ENCODE measurements at regions not wholly inside any gene's neighbourhood (a gene's known extent, or its start where the extent isn't known, plus 50 kb on each side); places are given as distances from the start of the nearest gene placed in this dataset.

DNA sequence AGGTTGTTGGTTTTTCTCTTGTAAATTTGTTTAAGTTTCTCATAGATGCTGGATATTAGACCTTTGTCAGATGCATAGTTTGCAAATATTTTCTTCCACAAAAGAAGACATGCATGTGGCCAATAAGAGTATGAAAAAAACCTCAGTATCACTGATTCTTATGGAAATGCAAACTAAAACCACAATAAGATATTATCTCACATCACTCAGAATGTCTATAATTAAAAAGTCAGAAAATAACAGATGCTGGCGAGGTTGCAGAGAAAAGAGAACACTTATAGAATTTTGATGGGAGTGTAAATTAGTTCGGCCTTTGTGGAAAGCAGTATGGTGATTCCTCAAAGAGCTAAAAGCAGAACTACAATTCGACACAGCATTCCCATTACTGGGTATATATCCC lies 1355.6 kb downstream of the FAM133A start:
- intact Hi-C loops (cut with DNase I) = no loop called here
- H3K36me3 ChIP-seq = no peaks in the 10 kb centered on the region
- H3K4me1 ChIP-seq = no peaks in the 10 kb centered on the region
- 50% methylated on average over 3 of the region's 3 CpGs for WGBS
- TF ChIP-seq EP300 (IDR thresholded peaks at IDR 0.05) = no peak
- no peak for TF ChIP-seq POLR2AphosphoS5 (IDR thresholded peaks at IDR 0.05)
- TF ChIP-seq POLR2A (IDR thresholded peaks at IDR 0.05; ENCODE audit: low read depth) = no peak
- TF ChIP-seq, protein P1, sequence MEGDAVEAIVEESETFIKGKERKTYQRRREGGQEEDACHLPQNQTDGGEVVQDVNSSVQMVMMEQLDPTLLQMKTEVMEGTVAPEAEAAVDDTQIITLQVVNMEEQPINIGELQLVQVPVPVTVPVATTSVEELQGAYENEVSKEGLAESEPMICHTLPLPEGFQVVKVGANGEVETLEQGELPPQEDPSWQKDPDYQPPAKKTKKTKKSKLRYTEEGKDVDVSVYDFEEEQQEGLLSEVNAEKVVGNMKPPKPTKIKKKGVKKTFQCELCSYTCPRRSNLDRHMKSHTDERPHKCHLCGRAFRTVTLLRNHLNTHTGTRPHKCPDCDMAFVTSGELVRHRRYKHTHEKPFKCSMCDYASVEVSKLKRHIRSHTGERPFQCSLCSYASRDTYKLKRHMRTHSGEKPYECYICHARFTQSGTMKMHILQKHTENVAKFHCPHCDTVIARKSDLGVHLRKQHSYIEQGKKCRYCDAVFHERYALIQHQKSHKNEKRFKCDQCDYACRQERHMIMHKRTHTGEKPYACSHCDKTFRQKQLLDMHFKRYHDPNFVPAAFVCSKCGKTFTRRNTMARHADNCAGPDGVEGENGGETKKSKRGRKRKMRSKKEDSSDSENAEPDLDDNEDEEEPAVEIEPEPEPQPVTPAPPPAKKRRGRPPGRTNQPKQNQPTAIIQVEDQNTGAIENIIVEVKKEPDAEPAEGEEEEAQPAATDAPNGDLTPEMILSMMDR (IDR thresholded peaks at IDR 0.05) = no peak
- H3K27ac ChIP-seq (replicated peaks in 1 of 4) = no peak overlapping the region
- H3K27me3 ChIP-seq = no peaks in the 10 kb centered on the region
- no peak overlapping the region for H3K4me3 ChIP-seq
- DNase-seq (ENCODE audit: extremely low spot score) = no peak
- no peaks in the 10 kb centered on the region for H3K9me3 ChIP-seq

DNA sequence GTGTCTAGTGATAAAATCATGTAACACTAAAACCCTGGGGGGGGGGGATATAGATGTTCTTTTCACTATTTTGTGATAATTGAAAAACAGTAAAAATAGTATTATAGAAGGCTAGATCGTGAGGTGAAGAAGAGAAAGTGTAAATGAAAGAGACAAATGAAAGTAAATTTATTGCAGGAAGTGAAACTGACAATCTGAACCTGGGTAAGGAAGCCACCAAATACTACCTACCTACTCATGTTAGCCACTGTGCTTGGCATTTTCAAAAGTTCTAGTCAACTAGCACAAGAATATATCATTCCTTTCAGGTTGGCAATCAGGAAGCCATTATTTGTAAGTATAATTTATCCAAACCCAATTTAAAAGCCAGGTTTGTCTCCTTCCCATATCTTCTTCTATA lies 1366.1 kb downstream of the FAM133A start:
- 39% methylated on average over 1 of the region's 1 CpG for WGBS
- DNase-seq (ENCODE audit: extremely low spot score) = no peak
- H3K27me3 ChIP-seq = peaks cover 0 to 5% (median 0%) of the 10 kb centered on the region in 4 donors
- H3K9me3 ChIP-seq = no peaks in the 10 kb centered on the region
- intact Hi-C loops (cut with DNase I) = no loop called here
- TF ChIP-seq, protein P1 (IDR thresholded peaks at IDR 0.05) = no peak
- no peak for TF ChIP-seq EP300 (IDR thresholded peaks at IDR 0.05)
- H3K27ac ChIP-seq (replicated peaks in 1 of 4) = no peak overlapping the region
- no peak overlapping the region for H3K4me3 ChIP-seq
- no peaks in the 10 kb centered on the region for H3K4me1 ChIP-seq
- H3K36me3 ChIP-seq = no peaks in the 10 kb centered on the region

DNA sequence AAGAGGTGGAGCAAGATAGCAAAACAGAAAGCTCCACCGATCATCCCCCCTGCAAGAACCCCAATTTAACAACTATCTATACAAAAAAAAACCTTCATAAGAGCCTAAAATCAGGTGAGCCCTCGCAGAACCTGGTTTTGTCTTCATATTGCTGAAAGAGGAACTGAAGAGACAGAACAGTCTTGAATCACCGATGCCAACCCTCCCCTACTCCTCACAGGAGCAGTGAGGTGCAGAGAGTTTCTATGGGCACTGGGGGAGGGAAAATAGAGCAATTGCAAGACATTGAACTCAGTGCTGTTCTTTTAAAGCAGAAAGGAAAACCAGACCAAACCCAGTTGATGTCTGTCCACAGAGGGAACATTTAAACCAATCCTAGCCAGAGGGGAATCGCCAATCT lies 1370.3 kb downstream of the FAM133A start:
- intact Hi-C loops (cut with DNase I) = no loop called here
- H3K9me3 ChIP-seq = no peaks in the 10 kb centered on the region
- TF ChIP-seq POLR2A (IDR thresholded peaks at IDR 0.05; ENCODE audit: low read depth) = no peak
- 81% methylated on average over 4 of the region's 4 CpGs for WGBS
- H3K36me3 ChIP-seq = no peaks in the 10 kb centered on the region
- DNase-seq (ENCODE audit: extremely low spot score) = no peak
- no peaks in the 10 kb centered on the region for H3K27me3 ChIP-seq
- H3K4me1 ChIP-seq = no peaks in the 10 kb centered on the region
- H3K4me3 ChIP-seq = no peak overlapping the region
- no peak overlapping the region for H3K27ac ChIP-seq (replicated peaks in 1 of 4)

DNA sequence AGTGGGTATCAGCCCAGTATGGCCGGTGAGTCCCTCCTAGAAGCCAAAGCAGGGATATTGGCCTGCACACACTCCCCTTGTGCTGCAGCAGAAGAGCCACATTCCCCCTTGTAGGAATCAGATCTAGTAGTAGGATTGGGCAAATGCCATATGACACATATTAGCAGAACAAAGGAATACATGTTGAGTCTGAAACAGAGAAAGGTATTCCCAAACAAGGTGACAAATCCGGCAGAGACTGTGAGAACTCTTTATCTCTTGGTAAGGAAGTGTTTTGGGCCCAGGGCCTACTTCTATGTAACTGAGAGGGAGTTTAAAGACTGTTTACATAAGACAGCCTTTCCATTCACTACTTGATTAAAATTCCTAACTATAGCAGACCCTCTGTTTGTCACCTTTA lies 1382.0 kb downstream of the FAM133A start:
- Histone ChIP-seq H3K9me3 (no peaks in the 10 kb centered on the region), H3K4me1 (no peaks in the 10 kb centered on the region), H3K27ac (replicated peaks in 1 of 4) (no peak overlapping the region), H3K4me3 (no peak overlapping the region), H3K36me3 (no peaks in the 10 kb centered on the region), H3K27me3 (no peaks in the 10 kb centered on the region)
- no peak for TF ChIP-seq POLR2A (IDR thresholded peaks at IDR 0.05; ENCODE audit: low read depth)
- TF ChIP-seq POLR2AphosphoS5 (IDR thresholded peaks at IDR 0.05) = no peak
- TF ChIP-seq EP300 (IDR thresholded peaks at IDR 0.05) = no peak
- TF ChIP-seq, protein P1 (IDR thresholded peaks at IDR 0.05) = no peak
- WGBS = 73% methylated on average over 2 of the region's 2 CpGs
- intact Hi-C loops (cut with DNase I) = no loop called here
- no peak for DNase-seq (ENCODE audit: extremely low spot score)

DNA sequence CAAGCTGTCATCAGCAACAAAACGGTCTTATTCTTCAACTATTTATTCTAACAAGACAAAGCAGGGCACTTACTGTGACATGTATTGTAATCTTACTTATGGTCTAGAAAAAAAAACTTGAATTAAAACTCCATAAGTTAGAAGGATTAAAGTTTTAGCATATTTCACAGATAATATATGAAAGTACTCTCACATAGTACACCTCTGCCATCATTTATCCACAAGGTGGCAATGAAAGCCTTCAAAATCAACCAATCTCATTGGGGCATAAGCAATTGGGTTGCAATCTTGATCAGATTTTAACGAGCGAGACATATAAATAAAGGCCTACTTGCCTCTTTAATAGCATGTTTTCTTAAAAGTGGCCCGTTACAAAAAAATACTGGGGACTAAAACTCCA lies 1382.9 kb downstream of the FAM133A start:
- intact Hi-C loops (cut with DNase I) = no loop called here
- Histone ChIP-seq H3K27ac (replicated peaks in 1 of 4) (no peak overlapping the region), H3K36me3 (no peaks in the 10 kb centered on the region), H3K27me3 (no peaks in the 10 kb centered on the region), H3K9me3 (no peaks in the 10 kb centered on the region), H3K4me3 (no peak overlapping the region), H3K4me1 (no peaks in the 10 kb centered on the region)
- WGBS = 62% methylated on average over 4 of the region's 4 CpGs
- no peak for DNase-seq (ENCODE audit: extremely low spot score)
- no peak for TF ChIP-seq POLR2A (IDR thresholded peaks at IDR 0.05; ENCODE audit: low read depth)
- no peak for TF ChIP-seq POLR2AphosphoS5 (IDR thresholded peaks at IDR 0.05)
- TF ChIP-seq, protein P1 (IDR thresholded peaks at IDR 0.05) = no peak
- no peak for TF ChIP-seq EP300 (IDR thresholded peaks at IDR 0.05)

All from esophagus muscularis mucosa (tissue), 4 donors.